Liver (tissue), 3 donors: ENCODE measurements at regions not wholly inside any gene's neighbourhood (a gene's known extent, or its start where the extent isn't known, plus 50 kb on each side); places are given as distances from the start of the nearest gene placed in this dataset.

Source experiments
- CTCF ChIP-seq: fragments of 150-350 bp; IDR thresholded peaks from 2 replicates; pipeline ENCODE4 v1.5.1; 2017; ENCODE audit warnings: improper control_type of control experiment, low read depth, low read length; ENCODE audit not compliant: missing input control
- GABPA ChIP-seq, 2 donors: IDR thresholded peaks in 1 of 2; conservative IDR thresholded peaks in 1 of 2; 2 replicates each; pipeline ENCODE4 v1.6.1; 2016; ENCODE audit warnings: antibody characterized with exemption in 2 of 2, mild to moderate bottlenecking in 1 of 2, moderate library complexity in 1 of 2
- JUND ChIP-seq, 2 donors: IDR thresholded peaks; 2 replicates each; pipeline ENCODE4 v1.6.1; 2016; ENCODE audit warnings: antibody characterized with exemption in 2 of 2
- MAX ChIP-seq: IDR thresholded peaks from 2 replicates; pipeline ENCODE4 v1.6.1; 2016; ENCODE audit warnings: antibody characterized with exemption
- NR2F2 ChIP-seq: IDR thresholded peaks from 2 replicates; pipeline ENCODE4 v1.6.1; 2016; ENCODE audit warnings: antibody characterized with exemption
- RAD21 ChIP-seq, 2 donors: IDR thresholded peaks; 2 replicates each; pipeline ENCODE4 v1.6.1; 2016; ENCODE audit warnings: antibody characterized with exemption in 2 of 2, mild to moderate bottlenecking in 2 of 2
- REST ChIP-seq: IDR thresholded peaks from 2 replicates; pipeline ENCODE4 v1.6.1; 2016; ENCODE audit warnings: antibody characterized with exemption, mild to moderate bottlenecking
- RXRA ChIP-seq, 2 donors: IDR thresholded peaks; 2 replicates each; pipeline ENCODE4 v1.6.1; 2017 to 2018; ENCODE audit warnings: antibody characterized with exemption in 2 of 2, mild to moderate bottlenecking in 1 of 2
- TAF1 ChIP-seq: conservative IDR thresholded peaks from 2 replicates; pipeline ENCODE4 v1.6.1; 2016; ENCODE audit warnings: antibody characterized with exemption, mild to moderate bottlenecking
- YY1 ChIP-seq: IDR thresholded peaks from 2 replicates; pipeline ENCODE4 v1.6.1; 2016; ENCODE audit warnings: antibody characterized with exemption, mild to moderate bottlenecking
- donor health status: healthy.
- donor health status: healthy.

GRCh38 chr2:120683701-120684100 is 52.0 kb upstream of the GLI2 start:
- TF ChIP-seq RXRA (IDR thresholded peaks at IDR 0.05) (no peak), CTCF (no peak), TAF1 (no peak), GABPA (IDR thresholded peaks at IDR 0.05 in 1 of 2, conservative IDR thresholded peaks at IDR 0.05 in 1 of 2) (no peak), NR2F2 (no peak), MAX (no peak), RAD21 (IDR thresholded peaks at IDR 0.05) (no peak), JUND (IDR thresholded peaks at IDR 0.05) (no peak), REST (no peak), YY1 (no peak)
